ACHN (cell line): ENCODE measurements at regions not wholly inside any gene's neighbourhood (a gene's known extent, or its start where the extent isn't known, plus 50 kb on each side); places are given as distances from the start of the nearest gene placed in this dataset.
"Not testable (repeated sequence)": the region's sequence is repeated elsewhere in the genome, so short reads cannot be mapped to it uniquely, and the experiment has no call there.

ENCODE experiments used
- DNase-seq: peaks from one replicate; pipeline ENCODE4 v3.0.0-alpha.2; 2015
- in situ Hi-C: cut with HindIII; loops from 2 replicates; pipeline ENCODE4 v1.10.0; 2017; ENCODE audit warnings: low sequenced_read_pairs, low pct_ligation_motif_present, low pct_unique_long_range_greater_than_20kb

DNA sequence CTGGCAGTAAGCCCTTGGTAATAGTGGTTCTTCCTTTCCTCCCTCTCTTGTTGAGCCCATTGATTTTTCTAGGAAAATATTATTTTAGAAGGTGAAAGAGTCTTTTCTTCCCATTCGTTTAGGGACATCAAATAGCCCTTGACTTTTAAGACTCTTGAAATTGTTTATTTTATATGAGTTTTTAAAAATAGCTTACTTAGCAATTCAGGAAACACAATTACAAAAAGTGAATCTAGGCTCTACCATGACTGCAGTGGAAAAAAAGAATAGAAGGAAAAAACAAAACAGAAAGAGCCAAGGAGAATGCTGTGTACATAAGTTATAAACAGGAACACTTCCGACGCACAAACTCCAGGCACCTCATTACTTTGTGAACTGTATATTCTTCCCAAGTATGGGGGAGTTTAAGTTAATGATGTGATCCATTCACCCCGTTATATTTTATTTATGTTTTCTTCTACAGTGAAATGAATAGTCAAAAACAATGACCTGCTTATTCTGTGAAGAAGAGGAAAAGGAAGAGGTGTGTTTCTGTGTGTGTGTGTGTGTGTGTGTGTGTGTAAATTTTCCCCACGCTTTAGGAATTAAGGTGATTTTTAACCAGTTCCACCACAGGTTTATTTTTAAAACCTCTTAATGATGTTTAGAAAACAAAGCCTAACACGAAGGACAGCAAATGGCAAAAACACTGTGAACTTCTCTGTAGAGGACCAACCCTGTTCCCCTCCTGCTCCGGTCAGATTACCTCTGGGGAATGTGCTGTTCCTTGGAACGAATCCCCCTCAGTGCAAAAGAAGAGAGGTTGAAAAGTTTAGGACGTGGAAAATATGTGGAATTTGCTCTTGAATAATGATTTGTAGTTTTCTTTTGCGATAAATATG lies 266.3 kb downstream of the KLF5 start:
- in situ Hi-C loops = no loop called here
- DNase-seq = no peak

DNA sequence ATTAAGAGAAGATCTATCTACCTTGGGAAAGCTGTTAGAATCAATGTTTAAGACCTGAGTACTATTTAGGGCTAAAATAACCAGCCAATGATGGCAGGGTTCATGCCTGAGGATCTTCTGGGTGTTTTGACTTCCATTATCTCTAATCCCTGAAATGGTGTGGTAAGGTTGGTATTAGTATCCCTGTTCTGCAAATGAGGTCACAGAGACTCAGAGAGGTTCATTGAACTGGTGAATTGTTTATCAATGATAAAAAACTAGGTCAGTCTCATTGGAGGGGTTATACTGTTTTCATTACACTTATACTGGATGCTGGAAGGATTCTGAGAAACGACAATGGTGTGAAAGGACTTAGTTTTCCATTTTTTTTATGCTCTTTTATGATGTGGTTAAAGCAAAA lies 264.8 kb downstream of the KLF5 start:
- in situ Hi-C loops = no loop called here
- no peak for DNase-seq

DNA sequence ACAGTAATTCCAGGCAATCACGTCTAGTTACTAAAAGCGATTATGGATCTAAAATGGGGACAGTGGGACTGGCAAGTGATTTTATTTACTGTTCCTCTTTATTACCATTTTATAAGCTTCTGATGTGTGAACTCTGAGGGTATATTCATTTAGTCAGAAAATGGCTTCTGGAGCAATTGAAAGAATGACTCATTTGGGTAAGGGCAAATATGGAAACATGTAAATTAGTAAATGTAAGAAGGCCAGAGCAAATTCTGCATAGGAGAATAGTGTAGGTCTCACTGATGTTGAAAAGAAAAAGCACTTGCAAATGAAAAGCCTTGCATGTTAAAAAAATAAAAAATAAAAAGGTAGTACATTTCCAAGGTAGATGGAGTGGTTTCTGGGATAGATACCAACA lies 262.2 kb downstream of the KLF5 start:
- in situ Hi-C loops = no loop called here
- no peak for DNase-seq

DNA sequence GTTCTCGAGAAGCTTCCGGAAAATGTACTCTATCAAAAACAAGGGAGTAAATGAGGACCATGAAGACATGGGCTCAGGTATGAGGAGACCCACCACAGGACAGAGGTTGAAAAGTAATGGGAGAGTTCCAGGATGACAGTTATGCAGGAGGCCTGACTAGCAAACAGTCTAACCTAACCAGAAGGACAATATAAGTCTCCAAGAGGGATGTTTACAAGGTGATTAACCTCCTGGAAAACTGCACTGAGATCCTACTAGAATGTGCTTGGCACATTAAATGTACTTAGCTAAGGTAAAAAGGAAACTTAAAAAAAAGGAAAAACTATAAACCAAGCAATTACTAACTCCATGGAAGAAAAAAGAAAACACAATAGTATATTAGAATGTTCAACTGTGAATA lies 258.3 kb downstream of the KLF5 start:
- no peak for DNase-seq
- in situ Hi-C loops = no loop called here

DNA sequence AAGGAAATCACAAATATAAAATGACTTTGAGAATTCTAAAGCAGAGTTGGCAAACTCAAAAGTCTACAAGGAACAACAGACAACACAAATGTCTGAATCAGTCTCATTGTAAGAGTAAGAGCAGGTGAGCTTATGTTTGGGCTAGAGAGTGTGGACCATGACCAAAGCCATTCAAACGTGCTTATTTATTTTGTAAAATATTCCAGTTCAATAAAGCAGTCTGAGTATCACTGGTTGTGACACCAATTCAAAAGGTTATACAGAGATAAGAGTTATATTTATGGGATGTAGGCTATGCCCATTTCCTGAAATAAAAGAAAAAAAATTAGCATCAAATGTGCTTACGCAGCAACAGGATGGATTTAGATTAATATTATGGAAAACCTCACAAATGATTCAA lies 251.6 kb downstream of the KLF5 start:
- in situ Hi-C loops = no loop called here
- DNase-seq = no peak

DNA sequence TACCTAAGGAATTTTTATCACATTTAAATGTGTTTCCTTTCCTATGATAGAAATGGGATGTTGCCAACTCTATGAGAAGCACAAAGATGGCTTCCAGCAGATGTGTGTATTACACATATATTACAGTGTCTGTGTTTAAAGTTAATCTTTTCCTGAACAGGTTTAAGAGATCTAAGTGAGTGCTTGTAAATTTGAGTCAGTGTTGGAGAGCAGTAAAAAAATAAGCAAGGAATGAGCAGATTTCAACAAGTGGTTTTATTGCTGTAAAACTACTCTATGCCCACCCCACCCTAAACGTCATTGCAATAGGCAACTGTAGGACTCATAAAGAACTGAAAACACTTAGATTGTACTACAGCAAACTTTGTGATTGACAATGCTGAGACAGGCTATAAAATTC lies 248.7 kb downstream of the KLF5 start:
- in situ Hi-C loops = no loop called here

DNA sequence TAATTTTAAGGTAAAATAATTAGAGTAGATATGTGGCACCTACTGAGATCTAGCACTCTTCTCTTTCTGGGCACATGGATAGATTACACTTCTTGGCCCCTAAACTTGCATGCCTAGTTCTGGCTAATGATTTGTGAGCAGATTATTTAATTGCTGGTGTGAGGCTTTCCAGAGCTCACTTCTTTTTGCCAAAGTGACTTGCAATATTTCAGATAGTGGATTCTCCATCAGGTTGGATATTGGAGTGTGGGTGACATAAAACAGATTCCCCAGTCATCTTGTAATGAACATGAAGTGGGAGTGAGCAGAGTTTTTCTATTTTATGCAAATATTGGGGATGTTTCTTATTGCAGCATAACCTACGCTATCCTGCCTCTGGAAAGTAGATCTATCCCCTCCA lies 247.9 kb downstream of the KLF5 start:
- no peak for DNase-seq
- in situ Hi-C loops = no loop called here

More for the DNA sequence above, 248.7 kb downstream of the KLF5 start:
- no peak for DNase-seq

DNA sequence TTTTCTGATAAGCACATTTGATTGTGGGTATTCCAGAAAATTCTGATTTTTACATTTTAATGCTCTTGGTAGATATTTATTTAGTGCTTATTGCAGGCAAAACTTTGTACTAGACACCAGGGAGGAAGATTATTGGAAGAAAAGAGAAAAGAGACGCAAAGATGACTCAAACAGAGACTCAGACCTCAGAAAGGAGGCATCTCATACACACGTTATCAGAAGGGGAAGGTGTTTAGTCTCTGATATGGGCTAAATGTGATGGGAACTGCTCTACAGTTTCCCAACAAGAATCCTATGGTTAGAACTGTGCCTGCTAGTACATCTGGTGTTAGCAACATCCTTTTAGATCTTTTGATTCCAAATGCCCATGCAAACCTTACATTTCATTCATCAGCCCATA lies 245.6 kb downstream of the KLF5 start:
- no peak for DNase-seq
- in situ Hi-C loops = no loop called here

DNA sequence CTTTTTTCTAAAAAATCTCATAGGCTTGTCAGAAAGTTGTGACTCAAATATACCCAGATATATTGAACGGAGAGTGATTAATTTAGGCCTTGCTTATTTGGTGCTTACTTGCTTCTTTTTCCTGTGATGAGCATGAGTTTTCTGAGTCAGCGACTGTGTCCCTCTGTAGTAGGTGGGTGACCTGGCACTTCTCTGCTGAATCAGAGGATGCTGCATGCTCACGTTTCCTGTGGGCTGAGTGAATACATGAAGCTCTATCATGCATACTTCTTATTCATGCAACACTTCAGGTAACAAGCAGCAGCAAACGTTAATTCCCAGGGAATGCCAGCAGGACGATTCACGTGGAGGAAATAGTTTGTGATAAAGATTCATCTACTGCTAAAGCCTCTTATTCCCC lies 245.0 kb downstream of the KLF5 start:
- peak; percentile 34 for DNase-seq
- in situ Hi-C loops = no loop called here

DNA sequence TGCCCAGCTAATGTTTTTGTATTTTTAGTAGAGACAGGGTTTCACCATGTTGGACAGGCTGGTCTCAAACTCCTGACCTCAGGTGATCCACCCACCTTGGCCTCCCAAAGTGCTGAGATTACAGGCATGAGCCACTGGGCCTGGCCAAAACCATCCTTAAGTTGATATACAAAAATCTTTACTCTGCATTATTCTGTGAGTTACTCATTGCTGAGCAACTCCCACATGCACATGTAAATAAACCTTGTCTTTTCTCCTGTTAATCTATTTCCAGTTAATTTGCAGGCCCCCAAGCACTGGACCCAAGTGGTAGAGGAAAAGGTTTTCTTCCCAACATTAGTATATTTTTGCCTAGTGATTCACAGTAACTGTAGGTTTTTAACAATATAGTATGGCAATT lies 242.8 kb downstream of the KLF5 start:
- in situ Hi-C loops, DNase-seq: not testable (repeated sequence)

DNA sequence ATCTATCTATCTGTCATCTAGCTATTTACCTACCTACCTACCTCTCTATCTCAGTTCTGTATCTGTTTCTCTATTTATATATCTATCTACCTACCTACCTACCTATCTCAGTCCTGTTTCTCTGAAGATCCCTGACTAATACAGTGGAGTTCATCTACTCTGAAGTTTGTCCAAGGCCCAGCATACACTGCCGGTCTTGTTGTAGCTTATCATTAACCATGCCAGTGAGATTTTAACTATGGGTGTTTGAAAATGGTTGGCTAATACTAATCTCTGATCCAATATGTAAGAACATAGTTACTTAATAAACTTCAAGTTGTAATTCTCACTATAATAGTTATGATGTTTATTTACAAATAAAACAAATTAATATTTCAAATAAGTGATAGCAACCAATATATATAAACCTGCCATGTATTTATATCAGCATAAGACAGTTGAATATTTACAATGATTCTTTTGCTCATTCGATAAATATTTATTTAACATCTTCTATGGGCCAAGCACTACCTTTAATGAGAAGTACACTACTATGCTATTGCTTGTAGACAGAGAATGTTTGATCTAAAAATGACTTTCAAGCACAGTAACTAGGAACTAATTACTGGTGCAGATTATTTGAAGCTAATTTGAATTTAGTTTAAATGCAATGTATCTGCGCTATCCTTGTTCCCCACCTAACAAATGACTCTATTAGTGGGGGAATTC lies 242.1 kb downstream of the KLF5 start:
- peak; percentile 39 for DNase-seq
- in situ Hi-C loops = no loop called here

DNA sequence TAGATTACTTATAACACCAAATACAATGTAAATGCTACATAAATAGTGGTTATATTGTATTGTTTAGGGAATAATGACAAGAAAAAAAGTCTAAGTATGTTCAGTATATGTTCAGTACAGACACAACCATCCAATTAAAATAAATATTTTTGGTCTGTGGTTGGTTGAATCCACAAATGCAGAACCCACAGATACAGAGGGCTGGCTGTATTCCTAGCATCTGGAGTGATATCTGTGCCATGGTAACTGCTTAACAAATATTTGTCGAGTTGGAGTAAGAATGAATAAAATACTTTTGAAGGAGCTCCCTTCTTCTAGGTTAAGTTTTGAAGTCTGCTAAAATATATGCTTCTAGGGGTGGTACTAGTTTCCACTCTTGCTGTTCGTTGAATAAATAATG lies 241.0 kb downstream of the KLF5 start:
- no peak for DNase-seq
- in situ Hi-C loops = no loop called here

DNA sequence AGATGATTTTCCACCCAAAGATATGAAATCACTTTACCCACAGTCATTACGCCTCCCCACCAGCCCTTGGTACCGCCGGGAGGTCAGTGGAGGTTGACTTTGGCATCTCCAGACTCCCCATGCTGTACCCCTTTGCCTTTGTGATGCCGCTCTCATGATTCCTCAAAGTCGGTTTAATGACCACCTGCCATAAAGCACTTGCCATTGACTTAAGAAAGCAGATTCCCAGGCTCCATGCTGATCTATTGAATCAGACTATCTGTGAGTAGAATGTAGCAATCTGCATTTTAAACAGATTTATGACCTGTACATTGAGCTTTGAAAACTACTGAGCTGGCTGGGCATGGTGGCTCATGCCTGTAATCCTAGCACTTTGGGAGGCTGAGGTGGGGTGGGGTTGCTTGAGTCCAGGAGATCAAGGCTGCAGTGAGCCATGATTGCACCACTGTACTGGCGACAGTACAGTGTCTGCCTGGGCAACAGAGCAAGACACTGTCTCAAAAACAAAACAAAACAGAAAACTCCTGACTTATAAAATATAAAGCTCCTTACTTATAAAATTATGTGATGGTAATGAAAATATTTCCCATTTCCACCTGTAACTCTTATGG lies 235.2 kb downstream of the KLF5 start:
- DNase-seq = no peak
- in situ Hi-C loops = no loop called here

DNA sequence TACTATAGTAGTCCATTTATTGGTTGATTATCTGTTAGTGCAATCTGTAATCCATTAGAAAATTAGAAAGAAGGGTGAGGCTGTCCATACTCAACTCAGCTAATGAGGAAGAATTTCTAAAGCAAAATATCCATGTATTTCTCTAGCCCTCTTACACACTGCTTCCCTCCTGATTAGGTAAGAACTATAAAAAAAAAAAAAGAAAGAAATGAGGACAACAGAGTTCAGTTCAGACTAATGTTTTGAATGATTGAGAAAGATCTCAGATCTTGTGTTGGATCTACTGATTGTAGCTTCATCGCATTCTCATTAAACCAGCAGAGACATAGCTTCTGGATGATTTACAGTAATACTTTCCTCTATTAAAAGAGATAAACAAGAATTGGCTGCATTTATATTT lies 233.3 kb downstream of the KLF5 start:
- in situ Hi-C loops = no loop called here

DNA sequence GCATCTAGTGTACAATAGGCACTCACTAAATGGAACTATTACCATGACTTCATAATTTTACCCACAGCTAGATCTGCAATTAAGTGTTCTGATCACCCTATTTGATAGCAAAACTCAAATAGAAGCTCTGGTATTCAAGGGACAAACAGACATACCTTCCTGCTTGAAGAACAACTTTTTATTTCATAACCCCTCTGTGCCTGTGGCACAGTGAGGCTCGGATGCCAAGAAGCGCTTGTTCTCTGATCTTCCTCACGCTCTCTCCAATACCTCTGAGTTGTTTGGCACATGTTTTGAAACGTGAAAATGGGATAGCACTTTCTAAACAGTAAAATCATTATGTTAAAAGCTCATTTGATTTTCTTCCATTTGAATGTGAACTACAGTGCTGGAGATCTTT lies 232.0 kb downstream of the KLF5 start:
- in situ Hi-C loops = no loop called here
- DNase-seq = no peak

More for the DNA sequence above, 233.3 kb downstream of the KLF5 start:
- no peak for DNase-seq

DNA sequence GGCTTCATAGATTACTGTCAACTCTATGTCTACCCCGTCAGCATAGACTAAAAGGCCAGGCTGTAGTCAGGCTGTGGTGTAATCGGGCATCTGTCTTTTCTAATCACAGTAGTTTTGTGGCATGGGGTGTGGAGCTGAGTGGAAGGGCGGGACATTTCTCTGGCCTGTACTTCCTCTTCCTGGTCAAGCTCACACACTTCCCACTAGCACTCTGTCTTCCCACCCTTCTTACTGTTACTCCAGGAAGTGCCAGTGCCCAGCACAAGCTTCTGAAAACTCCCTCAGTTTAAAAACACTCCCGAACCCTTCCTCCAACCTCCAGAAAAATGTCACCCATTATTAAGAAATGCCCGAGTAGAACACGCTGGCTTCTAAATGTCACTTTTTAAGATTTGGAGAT lies 229.8 kb downstream of the KLF5 start:
- in situ Hi-C loops = no loop called here
- no peak for DNase-seq

DNA sequence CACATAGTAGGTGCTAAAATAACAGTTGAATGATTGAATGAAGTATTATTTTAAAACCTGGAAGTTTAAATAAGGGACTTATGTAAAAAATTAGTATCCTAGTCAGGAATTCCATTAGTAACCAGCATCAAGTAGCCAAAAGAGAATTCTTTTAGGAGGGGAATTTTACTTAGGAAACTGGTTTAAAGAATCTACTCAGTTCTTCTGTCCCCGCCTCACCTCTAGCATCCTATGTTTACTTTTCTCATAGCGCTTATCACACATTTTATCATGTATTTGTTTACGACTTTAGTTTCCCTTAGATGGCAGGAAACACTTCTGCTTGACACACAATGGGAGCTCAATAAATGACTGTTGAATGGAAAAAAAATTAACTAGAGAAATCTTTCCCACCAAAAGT lies 229.0 kb downstream of the KLF5 start:
- in situ Hi-C loops = no loop called here
- no peak for DNase-seq

DNA sequence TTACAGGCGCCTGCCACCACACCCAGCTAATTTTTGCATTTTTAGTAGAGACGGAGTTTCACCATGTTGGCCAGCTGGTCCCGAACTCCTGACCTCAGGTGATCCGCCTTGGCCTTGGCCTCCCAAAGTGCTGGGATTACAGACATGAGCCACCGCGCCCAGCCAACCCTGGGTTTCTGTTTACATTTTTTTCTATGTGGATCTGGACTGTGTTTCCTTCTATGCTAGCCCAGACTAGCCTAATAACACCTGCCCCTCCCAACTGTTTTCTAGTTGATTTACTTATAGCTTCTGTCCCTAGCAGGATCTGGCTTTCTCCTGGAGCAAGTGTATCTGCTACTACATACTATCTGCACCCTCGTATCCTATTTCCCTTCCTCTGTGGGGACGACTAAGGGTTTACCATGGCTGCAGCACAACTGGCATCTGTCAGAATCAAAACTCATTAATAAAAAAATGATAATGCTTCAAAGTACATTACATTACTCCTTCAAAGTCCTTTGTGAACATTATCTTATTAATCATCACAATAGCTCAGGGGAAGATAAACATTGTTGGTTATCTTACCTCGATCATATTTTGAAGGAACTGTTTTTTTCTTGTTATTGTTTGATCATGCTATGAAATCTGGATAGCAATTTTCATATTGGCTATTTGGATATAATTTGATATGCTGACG lies 228.3 kb downstream of the KLF5 start:
- in situ Hi-C loops = no loop called here
- DNase-seq = no peak

DNA sequence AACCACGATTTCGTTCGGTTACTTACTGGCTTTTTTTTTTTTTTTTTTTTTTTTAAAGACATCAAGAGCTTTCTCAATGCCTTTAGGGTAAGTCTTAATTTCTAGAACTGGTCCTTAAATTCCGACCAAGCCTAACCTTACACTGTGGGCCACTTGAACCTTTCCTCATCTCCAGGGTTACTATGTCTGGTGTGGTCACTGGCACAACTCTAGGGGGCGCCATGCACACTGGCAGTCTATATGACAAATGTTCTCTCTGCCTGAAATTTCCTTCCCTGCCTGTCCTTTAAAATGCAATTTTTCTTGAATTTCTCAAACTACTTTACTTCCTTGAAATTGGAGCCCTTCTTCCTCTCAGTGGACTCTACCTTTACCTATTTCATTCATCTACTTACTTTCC lies 227.4 kb downstream of the KLF5 start:
- DNase-seq = no peak
- in situ Hi-C loops = no loop called here
